ENCODE measurements at regions not wholly inside any gene's neighbourhood (a gene's known extent, or its start where the extent isn't known, plus 50 kb on each side); places are given as distances from the start of the nearest gene placed in this dataset.
"Not testable (repeated sequence)": the region's sequence is repeated elsewhere in the genome, so short reads cannot be mapped to it uniquely, and the experiment has no call there.

DNA sequence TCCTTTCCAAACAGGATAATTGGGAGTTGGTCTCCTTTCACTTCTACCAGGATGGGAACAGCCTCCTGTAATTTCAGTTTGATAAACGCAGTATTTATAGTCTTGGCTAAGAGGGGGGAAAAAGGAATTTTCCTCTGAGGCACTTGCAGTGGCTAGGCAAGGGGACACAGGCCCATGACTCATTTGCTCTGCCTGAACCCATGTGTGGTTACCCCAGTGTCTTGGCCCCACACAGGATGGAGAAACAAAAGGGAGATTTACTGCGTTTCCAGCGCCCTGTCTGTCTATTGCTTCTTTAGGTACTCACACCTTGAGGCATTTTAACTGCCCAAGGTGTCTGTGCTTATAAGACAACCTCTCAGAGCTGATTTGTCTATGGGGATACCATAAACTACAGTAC lies 74.8 kb upstream of the NEDD9 start:
- DNase-seq (ENCODE audit: low read depth in 4 of 4, low spot score in 3 of 4) = no peak

DNA sequence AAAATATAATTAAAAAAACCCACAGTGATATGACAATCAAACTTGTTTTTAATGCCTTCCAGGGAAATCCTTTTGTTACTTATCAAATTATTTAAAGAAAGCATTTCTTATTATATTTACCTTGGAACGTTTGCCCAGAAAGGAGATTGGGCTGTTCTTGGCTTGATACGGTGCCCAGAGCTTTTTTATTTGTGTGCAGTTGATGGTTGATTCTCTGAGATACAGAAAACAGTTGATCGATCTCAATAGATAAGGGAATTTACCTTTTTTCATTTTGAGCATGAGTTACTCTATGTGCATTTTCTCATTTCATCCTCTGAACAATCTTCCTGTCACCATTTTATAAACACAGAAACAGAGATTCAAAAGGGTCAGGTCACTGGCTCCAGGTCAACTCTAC lies 72.5 kb upstream of the NEDD9 start:
- DNase-seq (ENCODE audit: low read depth in 4 of 4, low spot score in 3 of 4) = no peak

DNA sequence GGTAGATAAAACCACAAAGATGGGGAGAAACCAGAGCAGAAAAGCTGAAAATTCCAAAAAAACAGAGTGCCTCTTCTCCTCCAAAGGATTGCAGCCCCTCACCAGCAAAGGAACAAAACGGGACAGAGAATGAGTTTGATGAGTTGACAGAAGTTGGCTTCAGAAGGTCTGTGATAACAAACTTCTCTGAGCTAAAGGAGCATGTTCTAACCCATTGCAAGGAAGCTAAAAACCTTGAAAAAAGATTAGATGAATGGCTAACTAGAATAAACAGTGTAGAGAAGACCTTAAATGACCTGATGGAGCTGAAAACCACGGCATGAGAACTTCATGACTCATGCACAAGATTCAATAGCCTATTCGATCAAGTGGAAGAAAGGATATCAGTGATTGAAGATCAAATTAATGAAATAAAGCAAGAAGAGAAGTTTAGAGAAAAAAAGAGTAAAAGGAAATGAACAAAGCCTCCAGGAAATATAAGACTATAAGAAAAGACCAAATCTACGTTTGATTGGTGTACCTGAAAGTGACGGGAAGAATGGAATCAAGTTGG lies 67.5 kb upstream of the NEDD9 start:
- DNase-seq (ENCODE audit: low read depth in 4 of 4, low spot score in 3 of 4) = not testable (repeated sequence)

DNA sequence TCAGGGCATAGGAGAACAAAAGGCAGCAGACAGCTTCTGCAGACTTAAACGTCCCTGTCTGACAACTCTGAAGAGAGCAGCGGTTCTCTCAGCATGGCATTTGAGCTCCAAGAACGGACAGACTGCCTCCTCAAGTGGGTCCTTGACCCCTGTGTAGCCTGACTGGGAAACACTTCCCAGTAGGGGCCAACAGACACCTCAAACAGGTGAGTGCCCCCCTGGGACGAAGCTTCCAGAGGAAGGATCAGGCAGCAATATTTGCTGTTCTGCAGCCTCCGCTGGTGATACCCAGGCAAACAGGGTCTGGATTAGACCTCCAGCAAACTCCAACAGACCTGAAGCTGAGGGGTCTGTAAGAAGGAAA lies 66.9 kb upstream of the NEDD9 start:
- DNase-seq (ENCODE audit: low read depth in 4 of 4, low spot score in 3 of 4) = not testable (repeated sequence)

DNA sequence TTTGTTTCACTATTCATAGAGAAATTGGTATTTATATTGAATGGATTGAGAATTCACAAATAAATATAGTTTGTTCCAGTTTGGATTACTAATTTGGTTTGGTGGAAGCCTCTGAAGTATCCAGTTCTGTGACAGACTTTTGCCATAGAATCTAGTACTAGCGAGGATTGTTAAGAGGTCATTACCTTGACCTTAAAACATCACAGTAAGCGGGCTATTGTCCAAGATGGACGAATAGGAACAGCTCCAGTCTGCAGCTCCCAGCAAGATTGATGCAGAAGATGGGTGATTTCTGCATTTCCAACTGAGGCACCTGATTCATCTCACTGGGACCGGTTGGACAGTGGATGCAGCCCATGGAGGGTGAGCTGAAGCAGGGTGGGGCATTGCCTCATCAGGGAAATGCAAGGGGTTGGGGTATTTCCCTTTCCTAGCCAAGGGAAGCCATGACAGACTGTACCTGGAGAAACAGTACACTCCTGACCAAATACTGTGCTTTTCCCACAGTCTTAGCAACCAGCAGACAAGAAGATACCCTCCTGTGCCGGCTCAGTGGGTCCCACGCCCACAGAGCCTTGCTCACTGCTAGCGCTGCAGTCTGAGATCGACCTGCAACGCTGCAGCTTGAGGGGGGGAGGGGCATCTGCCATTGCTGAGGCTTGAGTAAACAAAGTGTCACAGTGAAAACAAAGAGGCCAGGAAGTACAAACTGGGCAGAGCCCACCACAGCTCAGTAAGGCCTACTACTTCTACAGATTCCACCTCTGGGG lies 66.4 kb upstream of the NEDD9 start:
- DNase-seq (ENCODE audit: low read depth in 4 of 4, low spot score in 3 of 4) = no peak

DNA sequence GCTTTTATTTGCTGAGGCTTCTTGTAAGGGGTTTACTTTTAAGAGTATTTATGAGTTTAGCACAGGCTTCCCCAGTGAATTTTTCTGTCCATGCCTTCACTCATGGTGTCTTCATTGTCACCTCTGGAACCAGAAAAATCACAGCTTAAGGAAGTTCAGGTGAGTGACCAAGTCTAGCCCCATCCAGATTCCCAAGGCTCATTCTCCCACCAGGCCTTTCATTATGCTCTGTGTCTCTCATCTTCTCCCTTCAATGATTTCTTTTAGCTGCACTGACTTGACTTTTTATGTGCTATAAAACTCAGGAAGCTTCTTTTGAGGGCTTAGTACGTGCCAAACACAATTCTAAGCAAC lies 64.9 kb upstream of the NEDD9 start:
- no peak for DNase-seq (ENCODE audit: low read depth in 4 of 4, low spot score in 3 of 4)

DNA sequence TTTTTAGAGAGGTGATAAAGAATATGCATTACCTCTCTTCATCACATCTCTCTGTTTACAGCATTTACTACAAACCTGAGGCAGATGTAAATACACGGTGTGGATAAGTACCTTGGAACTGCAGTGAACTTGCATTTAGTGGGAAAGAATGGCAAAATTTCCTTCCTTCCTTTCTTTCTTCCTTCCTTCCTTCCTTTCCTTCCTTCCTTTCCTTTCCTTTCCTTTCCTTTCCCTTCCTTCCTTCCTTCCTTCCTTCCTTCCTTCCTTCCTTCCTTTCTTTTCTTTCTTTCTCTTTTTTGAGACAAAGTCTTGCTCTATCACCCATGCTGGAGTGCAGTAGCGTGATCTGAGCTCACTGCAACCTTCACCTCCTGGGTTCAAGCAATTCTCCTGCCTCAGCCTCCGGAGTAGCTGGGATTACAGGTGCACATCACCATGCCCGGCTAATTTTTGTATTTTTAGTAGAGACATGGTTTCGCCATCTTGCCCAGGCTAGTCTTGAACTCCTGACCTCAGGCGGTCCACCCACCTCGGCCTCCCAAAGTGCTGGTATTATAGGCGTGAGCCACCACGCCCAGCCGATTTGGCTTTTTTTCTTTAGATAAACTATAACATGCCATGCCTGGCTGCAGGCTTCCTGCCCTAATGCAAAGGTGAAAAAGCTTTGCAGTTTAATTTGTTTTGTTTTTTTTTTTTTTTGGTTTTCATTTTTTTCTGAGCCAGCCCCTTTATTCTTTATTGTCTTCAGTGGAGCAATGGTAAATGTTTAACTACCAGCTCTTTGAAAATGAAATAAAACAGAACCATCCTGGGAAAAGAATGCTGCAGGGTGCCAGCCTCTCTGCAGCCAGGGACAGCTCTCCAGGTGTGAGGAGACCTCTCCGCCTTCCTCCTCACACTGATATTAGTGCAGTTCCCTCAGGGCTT lies 64.2 kb upstream of the NEDD9 start:
- DNase-seq (ENCODE audit: low read depth in 4 of 4, low spot score in 3 of 4) = no peak

DNA sequence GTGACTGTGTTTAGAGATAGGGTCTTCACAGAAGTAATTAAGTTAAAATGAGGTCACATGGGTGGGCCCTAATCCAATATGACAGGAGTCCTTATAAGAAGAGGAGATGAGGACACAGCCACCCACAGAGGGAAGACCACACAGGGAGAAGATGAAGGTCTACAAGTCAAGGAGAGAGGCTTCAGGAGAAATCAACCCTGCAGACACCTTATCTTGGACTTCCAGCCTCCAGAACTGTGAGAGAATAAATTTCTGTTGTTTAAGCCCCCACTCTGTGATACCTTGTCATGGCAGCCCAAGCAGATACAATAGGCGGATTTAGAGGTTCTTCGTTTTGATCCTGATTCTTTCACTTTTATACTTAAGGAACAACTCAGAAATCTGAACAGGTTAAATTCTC lies 63.5 kb upstream of the NEDD9 start:
- no peak for DNase-seq (ENCODE audit: low read depth in 4 of 4, low spot score in 3 of 4)

DNA sequence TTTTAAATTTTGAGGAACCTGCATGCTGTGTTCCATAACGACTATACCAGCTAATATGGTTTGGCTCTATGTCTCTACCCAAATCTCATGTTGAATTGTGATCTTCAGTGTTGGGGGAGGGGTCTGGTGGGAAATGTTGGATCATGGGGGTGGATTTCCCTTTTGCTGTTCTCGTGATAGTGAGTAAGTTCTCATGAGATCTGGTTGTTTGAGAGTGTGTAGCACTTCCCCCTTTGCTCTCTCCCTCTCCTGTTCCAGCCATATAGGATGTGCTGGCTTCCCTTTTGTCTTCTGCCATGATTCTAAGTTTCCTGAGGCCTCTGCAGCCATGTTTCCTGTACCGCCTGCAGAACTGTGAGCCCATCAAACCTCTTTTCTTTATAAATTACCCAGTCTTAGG lies 61.8 kb upstream of the NEDD9 start:
- no peak for DNase-seq (ENCODE audit: low read depth in 4 of 4, low spot score in 3 of 4)

DNA sequence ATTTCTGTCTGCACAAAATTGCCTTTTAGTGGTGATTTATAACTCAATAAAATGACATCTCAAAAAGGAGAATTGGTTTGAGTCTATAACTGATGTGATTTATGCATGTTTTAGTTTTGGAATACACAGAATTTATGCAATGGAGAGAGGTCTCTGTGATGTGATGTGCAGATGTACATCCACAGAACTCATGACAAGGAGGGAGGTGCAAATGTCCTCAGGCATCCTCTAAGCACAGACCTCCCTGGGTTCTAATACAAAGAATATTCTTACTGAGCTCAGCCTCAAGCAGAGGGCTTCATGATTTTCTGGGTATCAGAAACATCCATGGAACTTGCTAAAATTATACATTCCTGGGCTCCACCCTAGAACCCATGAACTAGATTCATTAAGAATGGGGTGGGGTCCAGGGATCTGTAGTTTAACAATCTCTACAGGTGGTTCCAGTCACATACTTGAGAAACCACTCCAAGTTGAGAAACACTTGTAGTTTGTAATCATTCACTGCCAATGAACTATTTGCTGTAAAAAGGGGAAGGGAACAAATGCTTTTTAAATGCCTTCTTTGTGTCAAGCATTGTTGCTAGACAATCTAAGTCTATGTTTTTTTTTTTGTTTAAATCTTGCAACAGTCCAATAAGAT lies 60.2 kb upstream of the NEDD9 start:
- no peak for DNase-seq (ENCODE audit: low read depth in 4 of 4, low spot score in 3 of 4)

DNA sequence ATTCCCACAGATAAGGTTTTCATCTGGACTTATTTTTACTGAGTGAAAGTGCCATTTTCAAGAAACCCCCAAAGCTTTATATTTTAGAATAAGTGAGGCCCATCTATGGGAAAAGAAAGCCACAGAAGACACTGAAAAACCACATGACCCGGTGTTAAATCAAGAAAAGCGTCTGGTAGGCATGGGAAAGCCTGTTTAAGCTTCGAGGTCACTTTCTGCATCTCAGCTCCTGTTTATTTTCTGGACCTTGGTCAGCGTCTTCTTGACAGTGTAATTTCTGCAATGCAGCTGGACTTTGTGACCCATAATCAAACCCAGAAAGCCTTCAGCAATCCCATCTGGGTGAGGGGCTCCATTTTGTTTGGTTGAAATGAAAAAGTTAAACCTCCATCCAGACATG lies 59.6 kb upstream of the NEDD9 start:
- no peak for DNase-seq (ENCODE audit: low read depth in 4 of 4, low spot score in 3 of 4)

DNA sequence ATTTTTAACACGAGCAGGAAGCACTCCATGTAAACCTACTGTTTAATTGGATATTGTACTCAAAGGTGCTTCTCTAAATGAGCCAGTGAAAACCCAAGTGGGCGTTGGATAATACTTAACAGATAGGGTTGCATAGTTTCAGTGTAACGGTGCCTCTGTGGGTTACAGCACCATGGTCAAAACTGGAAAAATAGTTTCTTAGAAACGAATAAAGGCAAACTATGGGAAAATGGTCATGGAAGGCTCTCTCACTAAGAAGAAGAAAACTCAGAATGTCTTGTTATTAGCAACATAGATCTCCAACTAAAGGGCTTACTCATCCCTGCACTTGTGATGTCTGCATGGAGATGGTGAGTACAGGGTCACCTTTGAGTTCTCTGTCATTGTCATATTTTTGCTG lies 59.1 kb upstream of the NEDD9 start:
- DNase-seq (ENCODE audit: low read depth in 4 of 4, low spot score in 3 of 4) = no peak

DNA sequence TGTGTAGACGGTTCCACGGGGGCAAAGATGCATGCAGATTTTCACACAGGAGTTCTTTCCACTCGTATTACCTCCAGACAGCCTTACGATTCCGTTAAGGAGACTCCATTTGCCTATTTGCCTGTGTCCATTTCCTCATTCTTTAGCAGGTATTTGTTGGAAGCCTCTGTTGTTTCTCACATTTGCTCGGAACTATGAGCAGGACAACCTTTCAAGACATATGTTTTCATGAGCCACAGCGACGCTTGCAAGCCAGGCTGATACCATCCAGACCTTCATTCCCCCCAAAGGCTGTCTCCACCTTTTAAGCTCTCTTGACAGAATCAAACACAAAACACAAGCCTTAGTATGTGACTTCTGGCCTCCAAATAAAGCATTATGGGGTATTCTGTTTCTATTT lies 57.6 kb upstream of the NEDD9 start:
- DNase-seq (ENCODE audit: low read depth in 4 of 4, low spot score in 3 of 4) = no peak

DNA sequence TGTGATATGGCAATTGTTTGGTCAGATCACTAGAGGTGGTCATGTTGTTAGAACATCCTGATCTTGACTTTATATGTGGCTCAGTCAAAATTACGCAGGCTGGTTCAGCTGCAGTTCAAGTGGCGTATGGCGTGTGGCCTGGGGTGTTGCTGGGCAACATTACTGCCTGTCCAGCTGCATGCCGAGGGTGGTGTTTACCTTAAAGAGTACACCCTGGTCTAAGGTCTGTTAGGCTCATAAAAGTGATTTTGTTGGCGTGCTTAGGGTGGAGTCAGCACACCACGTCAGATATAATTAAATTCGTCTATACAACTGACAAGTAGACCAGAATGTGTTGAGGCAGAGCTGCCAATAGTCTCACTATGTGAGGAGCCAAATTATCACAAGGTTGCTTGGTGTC lies 55.6 kb upstream of the NEDD9 start:
- no peak for DNase-seq (ENCODE audit: low read depth in 4 of 4, low spot score in 3 of 4)

DNA sequence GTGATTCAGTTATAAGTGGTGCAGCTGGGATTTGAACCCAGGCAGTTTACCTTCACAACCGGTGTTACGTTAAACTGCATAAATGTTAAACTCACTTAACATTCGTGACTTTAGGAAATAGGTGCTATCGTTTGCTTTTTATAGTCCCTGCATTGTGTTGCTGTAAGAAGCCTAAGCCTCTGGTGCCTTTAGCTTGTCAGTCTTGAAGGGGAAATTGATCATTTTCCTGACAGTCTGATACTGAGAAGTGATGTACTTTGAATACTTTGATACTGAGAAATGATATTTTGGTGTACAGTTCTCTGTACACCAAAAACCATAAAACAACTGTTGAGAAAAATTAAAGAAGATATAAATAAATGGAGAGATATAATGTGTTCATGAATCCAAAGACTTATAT lies 52.5 kb upstream of the NEDD9 start:
- no peak for DNase-seq (ENCODE audit: low read depth in 4 of 4, low spot score in 3 of 4)

DNA sequence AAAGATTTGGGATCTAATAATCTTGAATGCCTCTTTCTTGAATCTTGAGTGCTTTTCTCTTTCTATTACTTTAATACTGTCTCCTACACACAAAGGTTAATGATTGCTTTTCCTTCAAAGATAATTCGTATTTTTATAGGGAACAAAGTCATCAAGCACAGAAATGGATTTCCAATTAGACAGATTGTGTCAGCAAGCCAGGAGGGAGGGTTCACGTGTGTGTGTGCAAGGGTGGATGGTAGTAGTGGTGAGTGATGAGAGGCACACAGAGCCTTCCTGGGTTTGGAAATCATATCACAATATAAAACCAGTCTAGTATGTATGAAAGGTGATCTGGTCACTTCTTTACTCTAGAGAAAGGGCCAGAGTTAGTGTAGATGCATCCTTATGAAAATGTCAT lies 51.2 kb upstream of the NEDD9 start:
- DNase-seq (ENCODE audit: low read depth in 4 of 4, low spot score in 3 of 4) = no peak

DNA sequence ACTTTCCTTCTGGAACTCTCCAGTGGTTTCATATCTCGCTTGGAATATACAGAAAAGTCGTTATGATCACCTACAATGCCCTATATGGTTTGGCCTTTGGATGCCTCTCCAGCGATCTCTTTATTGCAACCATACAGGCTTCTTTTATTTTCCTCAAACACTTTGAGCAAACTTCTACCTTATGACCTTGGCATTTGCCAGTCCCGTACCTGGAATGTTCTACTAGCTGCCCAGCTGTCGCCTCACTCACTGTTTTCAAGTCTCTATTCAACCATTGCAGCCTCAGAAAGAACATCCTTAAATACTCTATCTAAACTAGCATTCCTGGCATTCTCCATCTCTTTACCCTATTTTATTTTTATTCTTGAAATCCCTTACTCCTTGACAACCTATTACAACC lies 50.4 kb upstream of the NEDD9 start:
- DNase-seq (ENCODE audit: low read depth in 4 of 4, low spot score in 3 of 4) = no peak

Data from right renal pelvis (tissue), 4 donors.